Heart left ventricle (tissue), 13 donors: ENCODE measurements at regions not wholly inside any gene's neighbourhood (a gene's known extent, or its start where the extent isn't known, plus 50 kb on each side); places are given as distances from the start of the nearest gene placed in this dataset.

Source experiments
- POLR2A ChIP-seq, 2 donors: fragments of 450-650 bp; IDR thresholded peaks; one replicate each; pipeline ENCODE4 v1.6.1; 2017; ENCODE audit warnings: antibody characterized with exemption in 2 of 2, mild to moderate bottlenecking in 2 of 2, moderate library complexity in 2 of 2
- TF ChIP-seq, protein P1 (sequence below), 12 donors: fragments of 200-600 bp; sonication (generic) in 4 of 12; IDR thresholded peaks; one replicate each; pipeline versions ENCODE4 v1.5.0 to v1.8.0; 2018 to 2022; ENCODE audit warnings: antibody characterized with exemption in 12 of 12, mild to moderate bottlenecking in 5 of 12
- donor health status: ischemic (EF 13 %, LVEDD 7.1; RV severe dilation, severe dysfunction).
- donor health status: DM: no; HTN: yes; CAD: no.
- donor health status: DM: no; HTN: no; CAD: no.
- donor health status: ischemic (EF 25% LVEDD 6.9; RV normal size, moderate dysfunction).
- donor health status: ischemic (EF 25% LVEDD 5.7; RV mildly dilated, moderate dysfunction).
- donor health status: ischemic (EF 35%, LVEDD 5.7; RV mildly dilated, moderate dysfunction).
- donor health status: nonischemic (EF 11% LVEDD 7.7; RV severe dilation, severe dysfunction).
- donor health status: DM: yes; HTN: yes; CAD: no.
- donor health status: PGD.
- donor health status: ischemic (EF 29% LVEDD 5.4; RV normal size, mild dysfunction).
- donor health status: nonischemic (EF 23%, LVEDD 6.1; RV moderate dilation, normal function).

DNA sequence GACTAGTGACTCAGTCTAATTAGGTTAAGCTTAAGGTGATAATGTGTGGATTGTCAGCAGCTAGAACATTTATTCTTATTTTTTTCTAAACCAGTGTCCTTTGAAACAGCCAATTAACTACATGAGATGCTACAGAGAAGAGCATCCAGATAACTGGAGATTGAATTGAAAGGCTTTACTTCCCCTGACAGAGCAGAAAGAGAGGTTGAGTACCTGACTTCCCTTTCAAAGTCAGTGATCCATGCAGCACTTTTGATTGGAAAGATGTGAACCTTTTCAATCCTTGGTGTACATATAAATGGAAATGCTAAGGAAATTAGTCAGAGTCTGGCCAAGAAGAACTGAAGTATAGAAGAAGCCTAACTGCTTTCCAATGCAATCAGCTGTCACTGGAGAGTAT is 653.8 kb downstream of the CDH8 start:
- TF ChIP-seq, protein P1, sequence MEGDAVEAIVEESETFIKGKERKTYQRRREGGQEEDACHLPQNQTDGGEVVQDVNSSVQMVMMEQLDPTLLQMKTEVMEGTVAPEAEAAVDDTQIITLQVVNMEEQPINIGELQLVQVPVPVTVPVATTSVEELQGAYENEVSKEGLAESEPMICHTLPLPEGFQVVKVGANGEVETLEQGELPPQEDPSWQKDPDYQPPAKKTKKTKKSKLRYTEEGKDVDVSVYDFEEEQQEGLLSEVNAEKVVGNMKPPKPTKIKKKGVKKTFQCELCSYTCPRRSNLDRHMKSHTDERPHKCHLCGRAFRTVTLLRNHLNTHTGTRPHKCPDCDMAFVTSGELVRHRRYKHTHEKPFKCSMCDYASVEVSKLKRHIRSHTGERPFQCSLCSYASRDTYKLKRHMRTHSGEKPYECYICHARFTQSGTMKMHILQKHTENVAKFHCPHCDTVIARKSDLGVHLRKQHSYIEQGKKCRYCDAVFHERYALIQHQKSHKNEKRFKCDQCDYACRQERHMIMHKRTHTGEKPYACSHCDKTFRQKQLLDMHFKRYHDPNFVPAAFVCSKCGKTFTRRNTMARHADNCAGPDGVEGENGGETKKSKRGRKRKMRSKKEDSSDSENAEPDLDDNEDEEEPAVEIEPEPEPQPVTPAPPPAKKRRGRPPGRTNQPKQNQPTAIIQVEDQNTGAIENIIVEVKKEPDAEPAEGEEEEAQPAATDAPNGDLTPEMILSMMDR (IDR thresholded peaks at IDR 0.05), result no peak
- TF ChIP-seq POLR2A (IDR thresholded peaks at IDR 0.05), result no peak
